Panc1 (cell line): ENCODE measurements at regions not wholly inside any gene's neighbourhood (a gene's known extent, or its start where the extent isn't known, plus 50 kb on each side); places are given as distances from the start of the nearest gene placed in this dataset.

Experiments
- ATAC-seq: fragments of 200-7000 bp; cut with Tn5 transposase; 2 replicates; pipeline ENCODE4 v1.9.1; 2020; ENCODE audit warnings: mild to moderate bottlenecking, moderate library complexity
- BruUV-seq: library from RNA; stranded (reverse); fragments of 400-500 nt; replicated peaks from 2 replicates; lab custom pipeline; 2021; lab: Mats Ljungman, UMichigan
- CTCF ChIA-PET: fragments of 300-600 bp; sonication (Branson Sonifier 250); formaldehyde crosslinking; loops from one replicate; lab custom pipeline; 2022; ENCODE audit warnings: antibody characterized with exemption; lab: Charles Lee
- POLR2A ChIA-PET: fragments of 300-600 bp; sonication (Branson Sonifier 250); formaldehyde crosslinking; loops from one replicate; lab custom pipeline; 2022; ENCODE audit warnings: antibody characterized with exemption; lab: Charles Lee
- DNase-seq: peaks from one replicate; pipeline ENCODE4 v3.0.0-alpha.2; 2010; ENCODE audit warnings: low read depth, low spot score
- H3K27ac ChIP-seq: 2 replicates; pipeline ENCODE4 v1.5.1; 2011; ENCODE audit warnings: mild to moderate bottlenecking, low read length, inconsistent platforms
- H3K27me3 ChIP-seq: fragments of 200-500 bp; sonication (Bioruptor generic); 2 replicates; pipeline ENCODE4 v1.6.0; 2014; ENCODE audit warnings: low read length, inconsistent platforms; ENCODE audit not compliant: control insufficient read depth, insufficient read depth
- H3K36me3 ChIP-seq: fragments of 200-500 bp; sonication (Bioruptor generic); 2 replicates; pipeline ENCODE4 v1.5.1; 2014; ENCODE audit warnings: inconsistent platforms, mild to moderate bottlenecking, low read length, moderate library complexity; ENCODE audit not compliant: control insufficient read depth, insufficient read depth
- H3K4me1 ChIP-seq: 2 replicates; pipeline ENCODE4 v1.5.1; 2011; ENCODE audit warnings: inconsistent platforms, mild to moderate bottlenecking, low read length, moderate library complexity; ENCODE audit not compliant: control insufficient read depth, insufficient read depth
- H3K4me3 ChIP-seq, 2 experiments: 2 replicates each; pipeline ENCODE4 v1.5.1; 2011 to 2012; ENCODE audit warnings: low read depth in 2 of 2, low read length in 2 of 2, mild to moderate bottlenecking in 2 of 2, inconsistent platforms in 1 of 2, moderate library complexity in 1 of 2
- H3K9me3 ChIP-seq: fragments of 200-500 bp; sonication (Bioruptor generic); 2 replicates; pipeline ENCODE4 v1.5.1; 2014; ENCODE audit warnings: low read depth, mild to moderate bottlenecking, inconsistent platforms, low read length, moderate library complexity; ENCODE audit not compliant: control insufficient read depth, insufficient read depth
- CTCF ChIP-seq: fragments of 450-650 bp; IDR thresholded peaks from 2 replicates; pipeline ENCODE4 v1.5.1; 2017; ENCODE audit warnings: mild to moderate bottlenecking
- POLR2AphosphoS5 ChIP-seq: IDR thresholded peaks from 2 replicates; pipeline ENCODE4 v1.6.1; 2012; ENCODE audit warnings: mild to moderate bottlenecking, low read depth, low read length, moderate library complexity
- REST ChIP-seq, 2 experiments: IDR thresholded peaks; 2 replicates each; pipeline ENCODE4 v1.6.1; 2011 to 2012; ENCODE audit warnings: low read depth in 2 of 2, control low read depth in 1 of 2, low read length in 1 of 2, mild to moderate bottlenecking in 1 of 2, moderate library complexity in 1 of 2; ENCODE audit not compliant: insufficient read depth in 1 of 2
- SIN3A ChIP-seq: IDR thresholded peaks from 2 replicates; pipeline ENCODE4 v1.6.1; 2012; ENCODE audit warnings: low read depth, mild to moderate bottlenecking, low read length, moderate library complexity, borderline replicate concordance; ENCODE audit not compliant: insufficient read depth
- TCF7L2 ChIP-seq: IDR thresholded peaks from 2 replicates; pipeline ENCODE4 v1.6.1; 2011; ENCODE audit warnings: mild to moderate bottlenecking, low read depth, low read length, inconsistent platforms
- in situ Hi-C: cut with HindIII; loops from 2 replicates; pipeline ENCODE4 v1.10.0; 2016; ENCODE audit warnings: low sequenced_read_pairs, low pct_unique_long_range_greater_than_20kb
- intact Hi-C: fragments of 100-400 bp; cut with micrococcal nuclease; formaldehyde crosslinking; loops from one replicate; pipeline ENCODE4 v1.10.0; 2022; ENCODE audit not compliant: unreplicated experiment

- Histone ChIP-seq H3K36me3 (no peaks in the 10 kb centered on the region), H3K9me3 (no peaks in the 10 kb centered on the region), H3K4me3 (no peak overlapping the region), H3K27me3 (no peaks in the 10 kb centered on the region), H3K4me1 (no peaks in the 10 kb centered on the region), H3K27ac (no peak overlapping the region)
- ATAC-seq (no peak), DNase-seq (no peak)
- intact Hi-C loops = no loop called here
- in situ Hi-C loops = no loop called here
- no TSS peak for BruUV-seq
- CTCF ChIA-PET = no interaction called here
- no peak for TF ChIP-seq TCF7L2
- POLR2A ChIA-PET = no interaction called here
These were observed 465.3 kb downstream of the ARL4A start for GRCh38 chr7:13152755-13153154.

GRCh38 chr7:13153266-13153665 is 465.8 kb downstream of the ARL4A start:
- Histone ChIP-seq H3K27me3 (no peaks in the 10 kb centered on the region), H3K4me3 (no peak overlapping the region), H3K4me1 (no peaks in the 10 kb centered on the region), H3K9me3 (no peaks in the 10 kb centered on the region), H3K27ac (no peak overlapping the region), H3K36me3 (no peaks in the 10 kb centered on the region)
- ChIA-PET CTCF (no interaction called here), POLR2A (no interaction called here)
- ATAC-seq (no peak), DNase-seq (no peak)
- in situ Hi-C loops (no loop called here), intact Hi-C loops (no loop called here)
- BruUV-seq = no TSS peak
- no peak for TF ChIP-seq TCF7L2
- TF ChIP-seq REST (IDR thresholded peaks at IDR 0.05; ENCODE audit: insufficient read depth in 1 of 2, low read depth in 2 of 2, low read length in 1 of 2) = no peak
- TF ChIP-seq CTCF = no peak
- no peak for TF ChIP-seq SIN3A
- no peak for TF ChIP-seq POLR2AphosphoS5

- Histone ChIP-seq H3K4me1 (no peaks in the 10 kb centered on the region), H3K27ac (no peak overlapping the region), H3K27me3 (no peaks in the 10 kb centered on the region), H3K4me3 (no peak overlapping the region), H3K9me3 (no peaks in the 10 kb centered on the region), H3K36me3 (no peaks in the 10 kb centered on the region)
- TF ChIP-seq POLR2AphosphoS5 (no peak), SIN3A (no peak)
- POLR2A ChIA-PET = no interaction called here
- no peak for ATAC-seq
- intact Hi-C loops (no loop called here), in situ Hi-C loops (no loop called here)
- CTCF ChIA-PET = no interaction called here
- no TSS peak for BruUV-seq
- DNase-seq = no peak
These were observed 466.3 kb downstream of the ARL4A start for GRCh38 chr7:13153742-13154141.
